Stimulated activated CD8-positive, alpha-beta memory T cell treated with anti-CD3 and anti-CD28 coated beads, Interleukin-15, amount 100 ng/mL, for 1 hour (primary cell): ENCODE measurements at regions not wholly inside any gene's neighbourhood (a gene's known extent, or its start where the extent isn't known, plus 50 kb on each side); places are given as distances from the start of the nearest gene placed in this dataset.
"Not testable (repeated sequence)": the region's sequence is repeated elsewhere in the genome, so short reads cannot be mapped to it uniquely, and the experiment has no call there.

Experiments used
- DNase-seq: peaks from one replicate; pipeline ENCODE4 v3.0.0-alpha.2; 2020; ENCODE audit warnings: low read depth

GRCh38 chr12:104906695-104907094 lies 51.4 kb downstream of the SLC41A2 start:
- DNase-seq: no peak

- not testable (repeated sequence) for DNase-seq
These were observed 52.6 kb downstream of the SLC41A2 start for GRCh38 chr12:104905446-104905845.

GRCh38 chr12:104903648-104904423 lies 54.3 kb downstream of the SLC41A2 start:
- DNase-seq: no peak

GRCh38 chr12:104902125-104902524 lies 56.0 kb downstream of the SLC41A2 start:
- no peak for DNase-seq

- no peak for DNase-seq
These were observed 61.4 kb downstream of the SLC41A2 start for GRCh38 chr12:104896710-104897109.

GRCh38 chr12:104896146-104896545 lies 61.9 kb downstream of the SLC41A2 start:
- DNase-seq: no peak

- no peak for DNase-seq
These were observed 62.7 kb downstream of the SLC41A2 start for GRCh38 chr12:104895415-104895814.

- no peak for DNase-seq
These were observed 67.5 kb downstream of the SLC41A2 start for GRCh38 chr12:104890476-104891096.

- no peak for DNase-seq
These were observed 68.4 kb downstream of the SLC41A2 start for GRCh38 chr12:104889735-104890134.

GRCh38 chr12:104888892-104889291 lies 69.2 kb downstream of the SLC41A2 start:
- no peak for DNase-seq

GRCh38 chr12:104888481-104888880 lies 69.6 kb downstream of the SLC41A2 start:
- no peak for DNase-seq

- DNase-seq: no peak
These were observed 70.6 kb downstream of the SLC41A2 start for GRCh38 chr12:104887452-104887851.

GRCh38 chr12:104886418-104887401 lies 71.4 kb downstream of the SLC41A2 start:
- no peak for DNase-seq

GRCh38 chr12:104878858-104879257 lies 79.2 kb downstream of the SLC41A2 start:
- DNase-seq: not testable (repeated sequence)

- DNase-seq: peak; percentile 4
These were observed 80.9 kb downstream of the SLC41A2 start for GRCh38 chr12:104877103-104877705.

GRCh38 chr12:104873374-104873773 lies 84.7 kb downstream of the SLC41A2 start:
- no peak for DNase-seq

- no peak for DNase-seq
These were observed 87.3 kb downstream of the SLC41A2 start for GRCh38 chr12:104870797-104871196.

GRCh38 chr12:104866291-104866690 lies 91.8 kb downstream of the SLC41A2 start:
- DNase-seq: no peak

GRCh38 chr12:104865080-104865479 lies 93.0 kb downstream of the SLC41A2 start:
- no peak for DNase-seq

- no peak for DNase-seq
These were observed 93.4 kb downstream of the SLC41A2 start for GRCh38 chr12:104864668-104865067.

- no peak for DNase-seq
These were observed 94.7 kb downstream of the SLC41A2 start for GRCh38 chr12:104863296-104863948.
